GM19099 (cell line): ENCODE measurements at regions not wholly inside any gene's neighbourhood (a gene's known extent, or its start where the extent isn't known, plus 50 kb on each side); places are given as distances from the start of the nearest gene placed in this dataset.

Experiments used
- POLR2A ChIP-seq: IDR thresholded peaks from 3 replicates; pipeline ENCODE4 v1.6.1; 2011; ENCODE audit warnings: low read depth; ENCODE audit not compliant: insufficient read length; ENCODE audit errors: extremely low read depth

DNA sequence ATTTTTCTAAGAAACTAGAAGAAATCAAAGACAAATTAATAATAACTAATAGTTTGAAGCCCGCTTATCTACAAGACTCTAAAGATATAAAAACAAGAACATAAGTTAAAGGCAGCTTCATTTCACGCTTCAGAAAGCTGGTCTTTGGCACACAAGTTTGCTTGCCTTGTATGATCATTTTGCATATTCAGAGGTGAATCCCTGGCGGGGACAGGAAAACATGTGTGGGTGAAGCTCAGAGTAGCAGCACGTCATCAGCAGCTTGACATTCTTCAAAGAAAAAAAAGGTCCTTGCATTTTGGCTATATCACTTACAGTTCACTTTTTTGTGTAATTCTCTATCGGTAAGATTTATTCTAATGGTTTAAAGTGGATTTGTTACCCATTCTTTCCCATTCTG lies 1911.8 kb downstream of the MRPL39 start:
- no peak for TF ChIP-seq POLR2A

DNA sequence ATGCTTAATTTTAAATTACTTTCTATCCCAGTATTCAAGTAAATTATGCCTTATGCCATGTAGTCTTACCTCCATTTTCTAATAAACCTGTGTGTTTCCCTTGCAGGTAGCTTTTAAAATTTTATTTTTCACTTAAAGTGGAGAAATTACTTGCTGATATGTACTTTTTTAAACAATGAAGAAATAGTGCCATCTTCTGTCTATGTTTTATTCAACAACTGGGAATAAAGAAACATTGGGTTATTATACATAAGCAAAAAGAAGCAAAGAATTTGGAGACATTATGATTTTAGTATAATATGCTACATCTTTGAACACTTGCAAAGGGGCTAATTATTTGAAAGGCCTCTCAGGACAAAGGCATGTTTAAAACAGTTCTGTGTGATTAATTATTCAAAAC lies 1912.9 kb downstream of the MRPL39 start:
- TF ChIP-seq POLR2A = no peak

DNA sequence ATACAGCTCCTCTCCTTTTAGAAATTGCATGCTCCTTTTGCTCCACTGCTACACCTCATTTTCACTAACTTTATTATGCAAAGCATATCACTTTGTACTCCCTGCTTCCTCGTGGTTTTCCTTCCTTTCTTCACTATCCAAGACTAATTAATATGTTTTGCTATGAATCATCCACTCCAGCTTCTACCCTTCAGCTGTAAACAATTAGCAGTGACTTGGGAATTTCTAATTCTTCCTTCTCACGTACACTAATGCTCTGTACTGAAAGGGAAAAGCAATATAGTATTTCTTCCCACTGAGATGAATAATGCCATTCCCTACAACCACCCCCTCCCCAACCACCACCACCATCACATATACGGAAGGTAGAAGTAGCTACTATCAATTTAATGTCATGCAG lies 1917.0 kb downstream of the MRPL39 start:
- no peak for TF ChIP-seq POLR2A

DNA sequence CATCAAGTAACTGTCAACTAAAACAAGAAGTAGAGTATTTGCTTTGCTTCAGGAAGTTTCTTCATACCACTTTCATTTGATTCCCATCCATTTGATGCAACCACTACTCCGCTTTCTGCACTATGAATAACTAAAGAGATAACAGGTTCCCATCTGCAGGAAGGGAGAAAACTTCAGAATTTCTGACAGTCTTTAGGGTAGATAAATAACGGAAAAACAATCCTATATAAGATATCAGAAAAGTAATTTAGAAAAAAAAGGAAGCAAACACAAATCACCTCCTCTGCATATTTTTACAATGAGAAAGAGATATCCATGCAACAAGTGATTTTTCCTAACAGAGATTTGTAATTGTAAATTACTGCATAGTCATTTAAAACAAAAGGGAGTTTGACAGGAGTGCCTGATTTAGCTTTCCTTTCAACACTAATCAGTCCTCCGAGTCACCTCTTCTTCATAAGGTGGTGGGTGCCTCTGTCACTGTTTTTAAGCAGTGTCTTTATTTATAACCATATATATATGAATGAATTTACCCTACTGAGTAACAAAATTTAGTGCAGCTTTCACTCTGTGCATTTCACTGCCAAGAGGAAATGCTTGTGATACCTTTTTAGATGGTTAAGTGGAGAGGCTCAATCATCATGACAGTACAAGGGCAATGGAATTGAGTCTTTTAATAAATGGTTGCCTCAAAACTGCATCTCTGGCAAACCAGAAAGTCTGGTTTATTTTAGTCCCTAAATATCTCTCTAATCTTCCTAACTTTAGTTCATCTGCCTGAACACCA lies 1920.4 kb downstream of the MRPL39 start:
- TF ChIP-seq POLR2A = no peak

DNA sequence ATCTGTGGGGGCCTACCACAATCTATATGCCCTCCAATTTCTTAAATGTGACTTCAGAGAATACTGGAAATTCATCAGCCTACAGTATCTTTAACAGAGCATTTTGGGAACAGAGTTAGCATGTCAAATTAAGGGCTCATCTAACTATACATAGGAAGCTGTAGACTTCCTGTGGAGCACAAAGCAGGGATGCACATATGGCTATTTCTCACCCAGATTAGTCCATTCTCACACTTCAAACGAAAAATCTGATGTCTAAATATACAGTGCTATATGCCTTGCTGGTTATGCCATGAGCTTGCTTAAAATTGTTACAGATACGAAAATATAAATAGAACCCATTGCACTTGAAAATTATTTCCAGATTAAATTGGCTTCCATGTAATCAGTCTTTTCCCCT lies 1922.8 kb downstream of the MRPL39 start:
- no peak for TF ChIP-seq POLR2A

DNA sequence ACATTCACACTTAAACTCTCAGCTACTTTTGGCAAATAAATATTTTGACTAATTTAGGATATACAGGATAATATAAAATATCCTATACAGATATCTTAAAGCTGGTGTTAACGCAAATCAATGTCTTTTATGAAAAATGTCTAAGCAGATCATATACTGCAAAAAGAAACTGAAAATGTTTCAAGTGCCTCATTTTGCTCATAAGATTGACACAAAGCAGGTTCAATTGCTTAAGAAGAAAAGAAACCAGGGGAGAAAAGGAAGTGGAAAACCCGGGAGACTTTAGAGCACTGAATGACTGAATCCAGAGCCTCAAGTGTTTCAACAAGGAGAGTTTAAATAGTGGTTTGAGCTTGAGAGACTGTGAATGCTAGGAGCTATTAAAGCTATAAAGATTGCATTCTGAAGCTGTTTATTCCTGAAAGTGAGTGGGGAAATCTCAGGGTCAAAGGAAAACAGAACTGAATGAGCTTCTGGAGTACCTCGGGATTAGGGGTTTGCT lies 1943.0 kb downstream of the MRPL39 start:
- no peak for TF ChIP-seq POLR2A

DNA sequence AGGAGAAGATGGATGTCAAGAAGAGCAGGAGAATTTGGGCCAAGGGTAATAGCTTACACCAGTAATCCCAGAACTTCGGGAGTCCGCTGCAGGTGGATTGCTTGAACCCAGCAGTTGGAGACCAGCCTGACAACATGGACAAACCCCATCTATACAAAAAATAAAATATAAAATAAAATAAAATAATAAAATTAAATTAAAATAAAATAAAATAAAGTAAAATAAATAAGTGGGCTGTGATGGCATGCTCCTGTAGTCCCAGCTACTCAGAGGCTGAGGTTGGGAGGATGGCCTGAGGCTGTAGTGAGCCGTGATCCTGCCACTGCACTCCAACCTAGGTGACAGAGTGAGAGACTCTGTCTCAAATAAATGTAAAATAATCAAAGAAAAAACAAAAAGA lies 1946.7 kb downstream of the MRPL39 start:
- no peak for TF ChIP-seq POLR2A

DNA sequence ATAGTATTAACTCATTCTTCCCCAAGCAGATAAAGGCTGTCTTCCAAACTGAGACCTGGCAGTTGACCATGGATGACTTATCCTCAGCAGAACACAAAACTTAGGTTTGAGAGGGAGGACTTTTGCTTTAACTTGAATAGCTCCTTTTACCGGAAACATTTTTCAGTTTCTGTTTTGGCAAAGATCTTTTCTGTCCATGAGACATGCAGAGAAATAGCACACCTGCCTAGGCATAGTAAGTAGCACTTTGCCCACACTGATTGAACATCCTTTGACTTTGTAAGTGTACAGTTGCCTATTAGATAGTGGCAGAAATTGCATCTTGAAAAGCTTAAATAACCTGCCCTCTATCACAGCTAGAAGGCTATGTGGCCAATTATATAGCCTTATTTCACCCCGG lies 1962.5 kb downstream of the MRPL39 start:
- no peak for TF ChIP-seq POLR2A

DNA sequence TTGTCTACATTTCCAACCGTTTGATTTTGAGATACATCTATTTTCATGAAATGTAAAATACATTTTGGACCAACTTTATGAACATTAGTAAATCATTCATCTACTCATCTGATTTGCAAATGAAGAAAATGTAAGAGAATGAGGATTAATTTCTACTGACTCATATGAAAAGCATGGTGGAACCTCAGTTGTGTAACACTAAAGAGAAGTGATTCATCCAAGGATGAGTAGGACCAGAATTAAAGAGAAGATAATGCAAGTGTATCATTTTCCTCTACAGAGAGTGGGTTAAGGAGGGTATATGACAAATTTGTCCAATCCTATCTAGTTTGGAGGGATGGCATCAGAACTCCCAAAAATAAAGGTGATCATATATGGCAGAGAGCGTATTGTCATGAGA lies 1967.6 kb downstream of the MRPL39 start:
- no peak for TF ChIP-seq POLR2A

DNA sequence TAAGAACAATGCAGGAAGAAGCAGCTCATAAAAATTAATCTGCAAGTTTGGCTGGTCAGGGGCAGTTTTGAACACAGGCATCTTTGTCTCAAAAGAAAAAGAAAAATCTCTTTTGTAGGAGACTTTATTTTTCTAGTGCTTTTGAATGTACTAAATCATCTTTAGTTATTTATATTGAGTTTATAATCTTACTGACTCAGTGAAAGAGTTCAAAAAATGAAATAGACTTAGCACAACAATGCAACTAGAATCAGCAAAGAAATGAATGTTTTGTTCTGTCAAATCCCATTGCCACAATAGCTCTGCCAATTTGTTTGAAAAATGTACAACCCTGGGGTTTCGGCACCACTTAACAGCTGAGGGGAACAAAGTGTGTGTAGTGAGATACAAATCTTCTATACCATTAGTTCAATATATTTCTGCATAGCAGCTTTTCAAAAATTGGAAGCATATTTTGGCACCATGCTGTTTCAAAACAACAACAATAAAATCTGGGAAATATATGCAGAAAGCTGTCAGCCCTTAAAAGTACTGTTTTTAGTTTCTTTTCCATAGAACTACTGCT lies 1969.1 kb downstream of the MRPL39 start:
- TF ChIP-seq POLR2A = no peak

DNA sequence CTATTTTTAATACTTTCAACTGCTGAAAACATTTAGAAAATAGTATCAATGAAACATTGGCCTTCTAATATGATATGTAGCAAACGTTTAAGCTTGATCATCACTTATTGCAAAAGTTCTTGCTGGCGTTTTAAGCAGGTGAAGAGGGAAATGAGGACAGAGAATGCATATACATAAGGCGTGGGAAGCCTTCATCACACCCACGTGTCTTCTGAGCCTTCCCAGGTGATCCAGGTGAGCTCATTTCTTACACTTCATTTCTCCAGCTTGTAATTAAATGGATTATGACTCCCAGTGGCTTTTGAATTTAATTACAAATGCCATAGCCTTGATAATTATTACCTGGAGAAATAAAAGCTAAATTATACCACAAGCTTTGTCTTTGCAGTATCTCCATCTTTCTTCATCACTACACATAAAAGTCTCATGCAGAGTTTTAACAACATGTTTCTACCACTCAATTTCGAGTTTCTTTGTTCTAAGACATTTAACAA lies 1973.8 kb downstream of the MRPL39 start:
- no peak for TF ChIP-seq POLR2A

DNA sequence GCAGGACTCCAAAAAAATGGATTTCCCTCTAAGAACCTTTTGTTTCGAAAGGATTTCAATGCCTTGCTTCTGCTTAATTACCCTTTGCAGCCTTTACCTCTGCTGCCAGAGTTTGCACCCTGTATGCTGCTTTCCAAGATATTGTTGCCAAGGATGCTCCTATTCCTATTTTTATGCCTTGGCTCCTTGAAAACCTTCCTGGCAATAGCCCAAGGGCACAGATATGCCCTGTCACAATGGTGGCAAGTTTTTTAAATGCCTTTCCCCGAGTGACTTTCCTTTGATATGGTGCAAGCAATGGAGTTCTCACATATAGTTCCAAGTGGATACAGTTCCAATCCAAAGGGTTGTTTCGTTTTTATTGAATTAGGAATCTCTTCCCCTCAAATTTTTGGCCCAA lies 1983.0 kb downstream of the MRPL39 start:
- TF ChIP-seq POLR2A = no peak

DNA sequence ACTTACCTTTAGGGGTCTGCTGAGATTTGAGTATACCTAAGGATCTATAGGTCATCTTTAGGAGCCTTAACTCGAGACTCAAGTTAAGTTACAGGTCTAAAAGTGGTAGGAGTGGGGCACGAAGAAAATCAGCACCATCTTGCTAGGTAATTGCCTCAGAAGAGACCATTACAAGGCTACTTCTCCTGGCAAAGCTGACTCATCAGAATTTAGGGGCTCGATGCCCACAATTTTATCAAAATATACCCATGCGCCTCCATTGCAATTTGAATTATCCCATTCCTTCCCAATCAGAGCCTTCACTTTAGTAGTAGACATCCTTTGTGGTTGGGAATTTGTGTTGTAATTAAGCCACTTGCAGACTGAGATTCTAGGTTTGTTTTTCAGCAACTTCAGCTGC lies 1994.3 kb downstream of the MRPL39 start:
- no peak for TF ChIP-seq POLR2A

DNA sequence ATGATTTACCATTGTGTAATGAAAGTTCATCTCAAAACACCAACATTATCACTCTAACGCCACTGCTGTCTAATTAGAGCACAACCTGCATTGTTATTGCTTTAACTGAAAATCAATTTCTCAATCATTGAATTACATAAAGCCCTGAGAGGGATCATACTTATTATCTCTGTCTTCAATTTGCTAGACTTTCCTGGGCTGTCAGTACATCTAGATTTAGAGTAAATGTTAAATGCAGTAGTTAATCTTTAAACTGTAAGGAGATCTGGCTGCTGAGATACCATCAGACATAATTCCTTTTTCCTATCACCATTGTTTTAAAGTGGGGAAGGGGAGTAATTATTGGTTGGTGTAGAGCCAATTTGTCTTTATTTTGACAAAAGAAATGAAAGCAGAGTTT lies 1995.1 kb downstream of the MRPL39 start:
- TF ChIP-seq POLR2A = no peak

DNA sequence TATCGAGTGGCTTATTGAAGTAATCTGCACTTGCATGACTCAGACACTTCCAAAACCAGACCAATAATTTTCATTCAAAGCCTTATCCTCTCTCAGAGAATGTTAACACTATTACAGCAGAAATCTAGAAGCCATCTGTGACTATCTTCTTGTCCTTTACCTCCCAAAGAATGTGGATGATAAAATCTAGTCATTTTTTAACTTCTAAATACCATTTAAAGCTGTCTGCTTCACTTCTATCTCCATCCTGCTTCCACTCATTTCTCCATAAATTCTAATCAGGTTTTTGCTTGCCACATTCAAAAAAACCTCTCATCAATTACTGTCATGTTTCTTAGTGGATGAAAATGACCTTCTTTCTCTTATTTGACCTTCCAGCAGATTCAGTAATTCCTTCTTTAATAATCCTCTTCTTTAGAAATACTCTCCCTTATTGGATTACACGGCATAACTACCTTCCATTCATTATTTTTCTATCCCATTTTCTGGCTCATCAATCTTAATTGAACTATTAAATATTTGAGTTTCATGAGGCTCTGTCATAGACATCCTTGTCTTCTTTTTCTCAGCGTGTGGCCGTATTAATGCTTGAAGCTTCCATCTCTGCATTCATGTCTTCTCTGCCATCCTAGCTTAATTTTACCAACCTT lies 1999.4 kb downstream of the MRPL39 start:
- TF ChIP-seq POLR2A = no peak

DNA sequence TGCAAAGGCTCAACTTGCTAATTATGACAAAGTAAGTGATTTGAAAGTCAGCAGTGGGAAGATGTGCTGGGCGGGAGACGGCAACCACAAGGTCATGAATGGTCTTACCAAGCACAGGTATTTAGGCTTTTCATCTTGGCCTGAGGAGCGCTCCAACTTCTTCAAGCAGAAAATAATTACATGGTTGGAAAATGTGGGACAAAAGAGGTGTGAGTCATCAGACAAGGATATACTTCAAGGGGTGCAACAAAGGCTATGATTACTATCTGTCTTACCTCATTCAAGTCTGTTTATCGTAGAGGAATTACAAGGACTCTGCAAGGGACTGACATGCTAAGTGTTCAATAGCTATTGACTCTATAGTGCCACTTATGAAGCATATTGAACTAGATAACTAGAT lies 2005.7 kb downstream of the MRPL39 start:
- no peak for TF ChIP-seq POLR2A
